ENCODE measurements at regions not wholly inside any gene's neighbourhood (a gene's known extent, or its start where the extent isn't known, plus 50 kb on each side); places are given as distances from the start of the nearest gene placed in this dataset.

GRCh38 chr6:170019818-170020583 is 268.6 kb downstream of the ERMARD start:
- H3K36me3 ChIP-seq (ENCODE audit: insufficient read depth): no peaks in the 10 kb centered on the region
- H3K4me2 ChIP-seq: no peak overlapping the region
- no peak overlapping the region for H3K27ac ChIP-seq (ENCODE audit: low read depth)
- 0 out of 2 replicates have a peak, but pooled peaks cover 3% of the 10 kb centered on the region for H3K27me3 ChIP-seq (ENCODE audit: insufficient read depth)
- no peak overlapping the region for H2AFZ ChIP-seq
- H3K4me3 ChIP-seq: no peak overlapping the region
- H3F3A ChIP-seq (replicated peaks; ENCODE audit: low read depth): no peaks in the 10 kb centered on the region
- H3K4me1 ChIP-seq (ENCODE audit: insufficient read depth): no peaks in the 10 kb centered on the region
- Mint-ChIP-seq H3K9me3 (no peaks in the 10 kb centered on the region), H3K4me1 (no peaks in the 10 kb centered on the region; the same call in 2 of the 3 replicates), H3K27ac (no peak overlapping the region), H3K4me3 (no peak overlapping the region), H3K36me3 (ENCODE audit: low read depth) (no peaks in the 10 kb centered on the region), H3K27me3 (ENCODE audit: insufficient read depth, low read depth, poor library complexity) (peaks cover 4% of the 10 kb centered on the region)
- no peaks in the 10 kb centered on the region for H3K79me2 ChIP-seq (replicated peaks; ENCODE audit: insufficient read depth)
- ATAC-seq: no peak
- no peaks in the 10 kb centered on the region for H4K20me1 ChIP-seq (replicated peaks; ENCODE audit: insufficient read depth)
- H3K9me2 ChIP-seq (ENCODE audit: insufficient read depth): 0 out of 2 replicates have a peak, but pooled peaks cover 5% of the 10 kb centered on the region
- TF ChIP-seq EZH2phosphoT487 (IDR thresholded peaks at IDR 0.05; ENCODE audit: unreplicated experiment) (no peak), ZNF331 (CRISPR knock-in tag; IDR thresholded peaks at IDR 0.05; ENCODE audit: low read depth) (no peak), CTCF (conservative IDR thresholded peaks at IDR 0.05; ENCODE audit: low read depth in 2 of 2) (no peak), JUNB (IDR thresholded peaks at IDR 0.05; ENCODE audit: unreplicated experiment) (no peak), POLR2AphosphoS5 (IDR thresholded peaks at IDR 0.05; ENCODE audit: low read depth) (no peak), EZH2 (IDR thresholded peaks at IDR 0.05; ENCODE audit: low read depth, unreplicated experiment) (no peak), CREB1 (CRISPR knock-in tag; IDR thresholded peaks at IDR 0.05; ENCODE audit: low read depth) (no peak), REST (IDR thresholded peaks at IDR 0.05; ENCODE audit: unreplicated experiment) (no peak)
- DNase-seq (ENCODE audit: low spot score): no peak

All from GM23338 (cell line).